HG03159 (cell line): ENCODE measurements at regions not wholly inside any gene's neighbourhood (a gene's known extent, or its start where the extent isn't known, plus 50 kb on each side); places are given as distances from the start of the nearest gene placed in this dataset.
"Not testable (repeated sequence)": the region's sequence is repeated elsewhere in the genome, so short reads cannot be mapped to it uniquely, and the experiment has no call there.

Experiments used
- ATAC-seq: cut with Tn5 transposase; IDR thresholded peaks from one replicate; pipeline ENCODE4 v1.9.1; 2021; ENCODE audit warnings: mild to moderate bottlenecking, moderate library complexity; ENCODE audit not compliant: unreplicated experiment

DNA sequence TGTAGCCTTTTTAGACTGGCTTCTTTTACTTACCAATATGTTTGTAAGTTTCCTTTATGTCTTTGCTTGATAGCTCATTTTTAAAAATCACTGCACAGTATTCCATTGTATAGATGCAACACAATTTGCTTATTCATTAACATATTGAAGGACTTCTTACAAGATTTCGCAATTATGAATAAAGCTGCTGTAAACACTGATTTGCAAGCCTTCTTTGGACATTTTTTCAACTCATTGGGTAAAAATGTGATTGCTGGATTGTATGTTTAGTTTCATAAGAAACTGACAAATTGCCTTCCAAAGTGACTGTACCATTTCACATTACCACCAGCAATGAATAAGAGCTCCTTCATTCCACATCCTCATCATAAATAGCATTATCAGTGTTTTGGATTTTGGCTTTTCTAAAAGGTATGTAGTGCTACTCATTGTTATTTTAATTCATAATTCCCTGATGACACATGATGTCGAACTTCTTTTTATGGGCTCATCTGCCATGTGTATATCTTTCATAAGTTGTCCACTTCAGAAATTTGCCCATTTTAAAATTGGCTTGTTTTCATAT, 80.7 kb downstream of the TFAP2B start:
- ATAC-seq = no peak

GRCh38 chr6:50902260-50902659, 83.6 kb downstream of the TFAP2B start:
- ATAC-seq = no peak

- ATAC-seq = no peak
Observed at GRCh38 chr6:50905297-50905696, 86.6 kb downstream of the TFAP2B start.

- no peak for ATAC-seq
Observed at GRCh38 chr6:50907565-50907964, 88.9 kb downstream of the TFAP2B start.

- no peak for ATAC-seq
Observed at GRCh38 chr6:50913105-50913770, 94.6 kb downstream of the TFAP2B start.

GRCh38 chr6:50921378-50921777, 102.7 kb downstream of the TFAP2B start:
- not testable (repeated sequence) for ATAC-seq

- ATAC-seq = no peak
Observed at GRCh38 chr6:50921968-50922367, 103.3 kb downstream of the TFAP2B start.

DNA sequence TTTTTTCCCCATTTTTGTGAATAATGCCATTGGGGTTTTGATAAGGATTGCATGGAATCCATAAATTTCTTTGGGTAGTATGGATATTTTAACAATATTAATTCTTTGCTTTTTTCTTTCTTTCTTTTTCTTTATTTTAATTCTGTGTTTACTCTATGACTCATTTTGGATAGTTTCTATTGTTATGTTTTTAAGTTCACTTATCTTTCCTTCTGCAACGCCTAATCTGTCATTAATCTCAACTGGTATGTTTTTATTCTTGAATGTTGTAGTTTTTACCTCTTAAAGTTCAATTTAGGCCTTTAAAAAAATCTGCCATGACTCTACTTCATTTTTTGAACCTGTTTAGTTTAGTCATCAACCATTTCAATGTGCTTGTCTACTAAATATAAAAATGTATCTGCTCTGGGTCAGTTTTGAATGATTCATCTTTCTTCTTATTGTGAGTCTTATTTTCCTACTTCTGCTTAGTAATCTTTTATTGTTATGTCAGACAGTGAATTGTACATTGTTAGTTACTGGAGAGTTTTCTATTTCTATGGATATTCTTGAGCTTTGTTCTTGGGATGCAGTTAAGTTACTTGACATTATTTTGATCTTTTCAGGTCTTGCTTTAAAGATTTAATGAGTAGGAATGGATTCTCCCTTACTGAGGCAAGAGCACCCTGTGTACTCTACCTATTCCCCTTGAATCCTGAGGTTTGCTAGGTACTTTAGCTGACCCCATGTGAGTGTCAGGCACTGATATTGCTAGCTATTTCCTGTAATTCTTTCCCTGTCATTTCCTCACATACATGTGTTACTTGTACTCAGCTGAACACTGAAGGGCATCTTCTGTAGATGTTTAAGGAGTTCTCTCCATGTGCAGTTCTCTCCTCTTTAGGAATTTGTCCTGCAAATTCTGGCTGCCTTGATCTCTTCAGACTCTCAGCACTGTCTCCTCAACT, 104.2 kb downstream of the TFAP2B start:
- ATAC-seq = no peak

- ATAC-seq = no peak
Observed at GRCh38 chr6:50924758-50925157, 106.1 kb downstream of the TFAP2B start.

GRCh38 chr6:50925548-50925947, 106.9 kb downstream of the TFAP2B start:
- ATAC-seq = no peak

- no peak for ATAC-seq
Observed at GRCh38 chr6:50925981-50926380, 107.3 kb downstream of the TFAP2B start.

GRCh38 chr6:50927800-50928199, 109.1 kb downstream of the TFAP2B start:
- ATAC-seq = no peak

GRCh38 chr6:50929323-50929722, 110.7 kb downstream of the TFAP2B start:
- ATAC-seq = no peak

DNA sequence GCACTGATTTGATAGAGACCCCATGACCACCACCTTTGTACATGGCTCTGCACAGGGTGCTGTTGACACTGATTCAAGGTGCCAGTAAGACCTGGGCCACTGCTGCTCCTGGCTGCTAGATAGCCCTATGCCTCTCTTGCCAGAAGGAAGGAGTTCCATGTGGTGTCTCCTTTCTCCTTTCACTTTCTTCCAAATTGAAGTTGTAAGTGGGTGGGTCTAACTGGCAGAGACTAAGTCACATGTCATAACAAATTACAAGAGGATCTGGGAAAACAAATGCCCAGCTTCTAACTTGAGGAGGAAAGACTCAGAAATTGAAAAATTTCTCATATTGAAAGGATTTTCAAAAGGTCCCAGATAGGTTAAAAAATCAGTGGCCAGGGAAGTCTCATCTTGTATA, 116.8 kb downstream of the TFAP2B start:
- ATAC-seq = no peak

- ATAC-seq = no peak
Observed at GRCh38 chr6:50936277-50936681, 117.6 kb downstream of the TFAP2B start.

DNA sequence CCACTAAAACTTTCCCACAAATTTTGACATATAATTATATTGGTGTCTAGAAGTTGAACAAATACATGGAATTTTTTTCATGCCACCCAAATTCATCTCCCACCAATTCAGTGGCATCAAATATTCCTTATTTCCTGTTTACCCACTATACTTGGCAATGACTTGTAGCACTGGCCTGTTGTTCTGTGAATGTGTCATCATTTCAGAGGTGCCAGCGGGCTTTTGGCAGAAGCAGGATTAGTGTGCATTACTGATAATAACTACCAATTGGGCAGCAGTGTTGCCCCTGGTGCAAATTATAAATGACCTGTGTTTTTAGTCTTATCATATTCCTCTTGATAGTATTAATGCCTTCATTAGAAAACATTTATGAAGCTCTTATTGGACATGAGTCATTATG, 121.3 kb downstream of the TFAP2B start:
- no peak for ATAC-seq

DNA sequence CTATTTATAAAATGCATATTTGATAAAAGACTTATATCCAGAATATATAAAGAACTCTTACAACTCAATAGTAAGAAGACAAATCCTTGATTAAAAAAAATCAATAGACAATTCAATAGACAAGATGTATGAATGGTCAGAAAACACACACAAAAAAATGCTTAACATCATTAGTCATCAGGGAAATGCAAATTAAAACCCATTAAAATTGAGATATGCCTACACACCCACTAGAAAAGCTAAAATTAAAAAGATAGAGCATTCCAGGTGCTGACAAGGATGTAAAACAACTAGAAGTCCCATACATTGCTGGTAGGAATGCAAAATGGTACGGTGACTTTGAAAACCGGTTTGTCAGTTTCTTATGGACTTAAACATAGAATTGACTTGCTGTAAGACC, 127.1 kb downstream of the TFAP2B start:
- ATAC-seq = no peak

DNA sequence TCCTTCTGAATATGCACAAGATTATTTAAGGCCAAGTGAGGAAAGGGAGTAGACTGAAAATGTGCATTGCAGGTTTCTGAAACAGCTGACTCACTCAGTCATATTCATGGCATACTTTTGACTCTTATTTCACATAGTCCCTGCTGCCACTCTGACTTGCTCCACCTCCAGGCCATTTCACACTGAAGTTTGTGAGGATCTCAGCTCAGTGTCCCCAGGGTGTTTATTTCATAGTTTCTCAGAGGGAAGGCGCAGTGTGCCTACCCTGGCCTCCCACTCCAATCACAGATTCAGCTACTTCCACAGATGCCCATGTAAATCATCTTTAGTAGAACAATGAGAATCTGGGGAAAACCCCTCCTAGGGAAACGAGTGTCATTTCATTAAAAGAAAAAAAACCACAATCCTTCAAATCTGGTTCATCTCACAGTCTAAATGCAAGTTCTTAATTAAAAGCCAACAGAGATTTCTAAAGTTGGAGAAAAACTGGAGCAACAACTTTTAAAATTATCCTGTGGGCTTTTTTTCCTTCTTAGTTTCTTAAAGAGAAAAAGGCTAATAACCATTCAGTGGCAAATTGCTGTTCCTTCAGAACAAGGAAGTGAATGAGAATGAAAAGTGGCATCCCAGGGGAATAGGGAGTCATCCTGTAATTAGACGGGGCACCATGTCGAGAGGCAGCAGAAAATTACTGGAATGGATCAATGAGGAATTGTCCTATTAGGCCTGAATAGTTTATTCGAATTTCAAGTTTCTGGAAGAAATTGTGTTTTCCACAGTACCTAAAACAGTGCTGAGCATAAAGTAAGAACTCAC, 133.6 kb downstream of the TFAP2B start:
- no peak for ATAC-seq

DNA sequence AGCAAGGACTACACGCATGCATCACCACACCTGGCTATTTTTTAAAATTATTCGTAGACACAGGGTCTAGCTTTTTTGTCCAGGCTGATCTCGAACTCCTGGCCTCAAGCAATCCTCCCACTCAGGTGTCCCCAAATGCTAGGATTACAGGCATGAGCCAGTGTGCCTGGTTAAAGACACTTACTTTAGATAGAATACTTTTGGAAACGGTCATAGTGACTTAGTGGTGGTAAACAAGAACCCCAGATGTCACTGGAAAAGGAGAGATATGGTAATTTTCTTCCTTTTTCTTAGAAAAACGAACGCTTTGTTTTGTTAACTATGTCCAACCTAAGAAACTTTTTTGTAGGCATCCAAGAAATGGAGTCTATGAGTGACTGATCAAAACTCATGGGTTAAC, 137.3 kb downstream of the TFAP2B start:
- ATAC-seq = no peak

GRCh38 chr6:50958148-50958697, 139.6 kb downstream of the TFAP2B start:
- ATAC-seq = no peak
